PFSK-1 (cell line): ENCODE measurements at regions not wholly inside any gene's neighbourhood (a gene's known extent, or its start where the extent isn't known, plus 50 kb on each side); places are given as distances from the start of the nearest gene placed in this dataset.

Experiments used
- FOXP2 ChIP-seq: optimal IDR thresholded peaks from 2 replicates; pipeline ENCODE3; 2011; ENCODE audit warnings: borderline replicate concordance, control low read depth, inconsistent platforms; ENCODE audit not compliant: insufficient read depth; ENCODE audit errors: extremely low read length, extremely low read depth
- POLR2AphosphoS5 ChIP-seq: IDR thresholded peaks from 2 replicates; pipeline ENCODE4 v1.6.1; 2012; ENCODE audit warnings: low read depth, mild to moderate bottlenecking, control low read depth, low read length, moderate library complexity
- REST ChIP-seq, 2 experiments: IDR thresholded peaks; 2 replicates each; pipeline versions ENCODE4 v1.6.1 to v1.8.0; 2011 to 2012; ENCODE audit warnings: low read depth in 2 of 2, low read length in 2 of 2, control low read depth in 1 of 2, inconsistent platforms in 1 of 2, mild to moderate bottlenecking in 1 of 2, moderate library complexity in 1 of 2; ENCODE audit not compliant: insufficient read depth in 1 of 2
- SIN3A ChIP-seq: IDR thresholded peaks from 2 replicates; pipeline ENCODE4 v1.6.1; 2012; ENCODE audit warnings: mild to moderate bottlenecking, low read length, moderate library complexity, borderline replicate concordance; ENCODE audit not compliant: insufficient read depth
- TAF1 ChIP-seq: IDR thresholded peaks from 2 replicates; pipeline ENCODE4 v1.6.1; 2012; ENCODE audit warnings: low read length, control low read depth, borderline replicate concordance; ENCODE audit not compliant: insufficient read depth

GRCh38 chr14:43141636-43142191 lies 1365.4 kb downstream of the FSCB start:
- no peak for TF ChIP-seq SIN3A
- TF ChIP-seq TAF1: no peak
- TF ChIP-seq FOXP2: no peak
- no peak for TF ChIP-seq POLR2AphosphoS5

- TF ChIP-seq FOXP2 (no peak), REST (IDR thresholded peaks at IDR 0.05; ENCODE audit: insufficient read depth in 1 of 2, low read depth in 2 of 2, low read length in 2 of 2) (no peak)
Observed at GRCh38 chr14:43140453-43140852, 1366.6 kb downstream of the FSCB start.

- no peak for TF ChIP-seq TAF1
- no peak for TF ChIP-seq SIN3A
- TF ChIP-seq FOXP2: no peak
- TF ChIP-seq POLR2AphosphoS5: no peak
- TF ChIP-seq REST (IDR thresholded peaks at IDR 0.05; ENCODE audit: insufficient read depth in 1 of 2, low read depth in 2 of 2, low read length in 2 of 2): no peak
Observed at GRCh38 chr14:43135877-43136411, 1371.1 kb downstream of the FSCB start.

- no peak for TF ChIP-seq FOXP2
Observed at GRCh38 chr14:43132441-43132840, 1374.6 kb downstream of the FSCB start.

GRCh38 chr14:43123544-43123943 lies 1383.5 kb downstream of the FSCB start:
- TF ChIP-seq TAF1 (no peak), SIN3A (no peak), REST (IDR thresholded peaks at IDR 0.05; ENCODE audit: insufficient read depth in 1 of 2, low read depth in 2 of 2, low read length in 2 of 2) (no peak)

GRCh38 chr14:43119672-43120071 lies 1387.4 kb downstream of the FSCB start:
- TF ChIP-seq REST (IDR thresholded peaks at IDR 0.05; ENCODE audit: insufficient read depth in 1 of 2, low read depth in 2 of 2, low read length in 2 of 2) (no peak), FOXP2 (no peak), TAF1 (no peak), POLR2AphosphoS5 (no peak), SIN3A (no peak)
